ENCODE measurements at regions not wholly inside any gene's neighbourhood (a gene's known extent, or its start where the extent isn't known, plus 50 kb on each side); places are given as distances from the start of the nearest gene placed in this dataset.

GRCh38 chr2:57918126-57918525 is 128.5 kb upstream of the VRK2 start:
- no peaks in the 10 kb centered on the region for H3K36me3 ChIP-seq (ENCODE audit: control insufficient read depth in 2 of 2, insufficient read depth in 2 of 2, low read length in 2 of 2)
- H3K27me3 ChIP-seq (ENCODE audit: control insufficient read depth in 1 of 2, insufficient read depth in 2 of 2, low read length in 2 of 2) = no peaks in the 10 kb centered on the region
- H3K27ac ChIP-seq (ENCODE audit: low read length) = no peak overlapping the region

DNA sequence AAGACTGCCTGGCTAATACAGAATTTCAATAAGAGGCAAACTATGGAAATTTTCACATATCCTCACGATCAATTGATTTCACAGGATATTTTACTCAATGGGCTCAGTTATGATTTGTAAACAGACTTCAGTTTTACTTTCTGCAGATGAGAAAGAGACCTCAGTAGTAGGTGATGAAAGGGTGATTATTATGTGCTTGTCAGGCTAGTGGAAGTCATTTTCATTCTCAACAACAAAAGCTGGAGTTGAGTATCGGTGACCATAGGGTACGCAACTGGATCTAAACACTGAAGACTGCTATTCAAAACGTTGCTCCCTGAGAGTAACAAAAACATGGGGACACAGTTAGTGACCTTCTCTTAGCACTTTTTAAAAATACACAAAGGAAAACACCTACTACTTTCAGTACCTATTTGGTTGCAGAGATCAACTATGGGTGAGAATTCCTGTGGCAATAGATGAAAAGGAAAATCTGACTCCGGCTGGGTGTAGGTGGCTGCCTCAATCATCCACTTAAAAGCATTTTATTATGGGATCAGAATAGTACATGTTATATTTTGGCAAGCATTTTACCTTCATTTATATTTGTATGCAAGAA is 126.2 kb upstream of the VRK2 start:
- no peak overlapping the region for H3K4me3 ChIP-seq (ENCODE audit: low read length in 2 of 2)
- H3K27ac ChIP-seq (ENCODE audit: low read length) = no peak overlapping the region

More at GRCh38 chr2:57918126-57918525, 128.5 kb upstream of the VRK2 start:
- Histone ChIP-seq H3K4me3 (ENCODE audit: low read length in 2 of 2) (no peak overlapping the region), H3K9me3 (ENCODE audit: control insufficient read depth in 2 of 2, low read length in 2 of 2) (no peaks in the 10 kb centered on the region), H3K4me1 (ENCODE audit: control insufficient read depth, insufficient read depth, low read length) (no peaks in the 10 kb centered on the region), H3K9ac (ENCODE audit: low read length in 2 of 2) (no peak overlapping the region)

GRCh38 chr2:57934659-57935058 is 111.9 kb upstream of the VRK2 start:
- H3K36me3 ChIP-seq (ENCODE audit: control insufficient read depth in 2 of 2, insufficient read depth in 2 of 2, low read length in 2 of 2) = no peaks in the 10 kb centered on the region
- no peak overlapping the region for H3K27ac ChIP-seq (ENCODE audit: low read length)
- no peak overlapping the region for H3K4me3 ChIP-seq (ENCODE audit: low read length in 2 of 2)
- H3K9ac ChIP-seq (ENCODE audit: low read length in 2 of 2) = no peak overlapping the region
- H3K4me1 ChIP-seq (ENCODE audit: control insufficient read depth, insufficient read depth, low read length) = no peaks in the 10 kb centered on the region
- H3K27me3 ChIP-seq (ENCODE audit: control insufficient read depth in 1 of 2, insufficient read depth in 2 of 2, low read length in 2 of 2) = no peaks in the 10 kb centered on the region
- peaks cover 3 to 5% of the 10 kb centered on the region in 2 donors for H3K9me3 ChIP-seq (ENCODE audit: control insufficient read depth in 2 of 2, low read length in 2 of 2)

More for the DNA sequence above, 126.2 kb upstream of the VRK2 start:
- Histone ChIP-seq H3K4me1 (ENCODE audit: control insufficient read depth, insufficient read depth, low read length) (no peaks in the 10 kb centered on the region), H3K9ac (ENCODE audit: low read length in 2 of 2) (no peak overlapping the region), H3K9me3 (ENCODE audit: control insufficient read depth in 2 of 2, low read length in 2 of 2) (no peaks in the 10 kb centered on the region), H3K36me3 (ENCODE audit: control insufficient read depth in 2 of 2, insufficient read depth in 2 of 2, low read length in 2 of 2) (no peaks in the 10 kb centered on the region), H3K27me3 (ENCODE audit: control insufficient read depth in 1 of 2, insufficient read depth in 2 of 2, low read length in 2 of 2) (no peaks in the 10 kb centered on the region)

DNA sequence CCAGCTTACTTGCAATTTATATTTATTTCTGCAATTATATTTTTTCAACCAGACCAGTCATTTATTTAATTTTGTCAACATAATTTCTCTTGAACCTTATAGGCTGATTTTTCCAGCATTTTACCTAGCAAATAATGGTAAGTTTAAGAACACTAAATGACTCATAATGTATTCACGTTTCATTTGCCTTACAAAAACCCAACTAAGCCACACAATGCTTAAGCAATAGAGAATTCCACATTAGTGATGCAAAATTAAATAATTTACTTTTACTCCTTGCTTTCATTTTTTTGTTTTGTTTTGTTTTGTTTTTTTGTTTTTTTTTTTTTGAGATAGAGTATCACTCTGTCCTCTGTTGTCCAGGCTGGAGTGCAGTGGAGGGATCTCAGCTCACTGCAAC is 110.4 kb upstream of the VRK2 start:
- no peak overlapping the region for H3K27ac ChIP-seq (ENCODE audit: low read length)
- H3K9me3 ChIP-seq (ENCODE audit: control insufficient read depth in 2 of 2, low read length in 2 of 2) = peaks cover 3 to 5% of the 10 kb centered on the region in 2 donors
- no peaks in the 10 kb centered on the region for H3K27me3 ChIP-seq (ENCODE audit: control insufficient read depth in 1 of 2, insufficient read depth in 2 of 2, low read length in 2 of 2)
- no peak overlapping the region for H3K9ac ChIP-seq (ENCODE audit: low read length in 2 of 2)
- no peak overlapping the region for H3K4me3 ChIP-seq (ENCODE audit: low read length in 2 of 2)
- H3K4me1 ChIP-seq (ENCODE audit: control insufficient read depth, insufficient read depth, low read length) = no peaks in the 10 kb centered on the region
- H3K36me3 ChIP-seq (ENCODE audit: control insufficient read depth in 2 of 2, insufficient read depth in 2 of 2, low read length in 2 of 2) = no peaks in the 10 kb centered on the region

DNA sequence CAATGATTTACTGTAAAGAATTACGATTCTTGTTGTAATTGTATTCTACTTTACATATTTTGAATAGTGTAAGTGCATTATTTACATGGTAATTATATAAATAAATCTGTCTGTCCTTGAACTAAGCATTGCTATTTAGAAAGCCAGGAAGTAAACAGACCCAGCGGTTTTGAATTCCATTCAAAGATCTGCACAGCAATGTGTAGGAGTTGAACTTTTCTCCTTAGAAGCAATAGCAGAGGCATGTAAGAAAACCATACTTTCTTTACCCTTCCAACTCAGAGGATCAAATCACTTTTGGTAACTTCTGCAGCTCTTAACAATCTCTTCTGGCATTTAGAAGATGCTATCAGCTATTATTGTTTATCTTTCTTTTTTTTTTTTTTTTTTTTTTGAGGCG is 109.2 kb upstream of the VRK2 start:
- no peak overlapping the region for H3K4me3 ChIP-seq (ENCODE audit: low read length in 2 of 2)
- H3K4me1 ChIP-seq (ENCODE audit: control insufficient read depth, insufficient read depth, low read length) = no peaks in the 10 kb centered on the region
- no peak overlapping the region for H3K27ac ChIP-seq (ENCODE audit: low read length)
- peaks cover 3 to 5% of the 10 kb centered on the region in 2 donors for H3K9me3 ChIP-seq (ENCODE audit: control insufficient read depth in 2 of 2, low read length in 2 of 2)
- no peaks in the 10 kb centered on the region for H3K27me3 ChIP-seq (ENCODE audit: control insufficient read depth in 1 of 2, insufficient read depth in 2 of 2, low read length in 2 of 2)
- H3K36me3 ChIP-seq (ENCODE audit: control insufficient read depth in 2 of 2, insufficient read depth in 2 of 2, low read length in 2 of 2) = no peaks in the 10 kb centered on the region
- no peak overlapping the region for H3K9ac ChIP-seq (ENCODE audit: low read length in 2 of 2)

DNA sequence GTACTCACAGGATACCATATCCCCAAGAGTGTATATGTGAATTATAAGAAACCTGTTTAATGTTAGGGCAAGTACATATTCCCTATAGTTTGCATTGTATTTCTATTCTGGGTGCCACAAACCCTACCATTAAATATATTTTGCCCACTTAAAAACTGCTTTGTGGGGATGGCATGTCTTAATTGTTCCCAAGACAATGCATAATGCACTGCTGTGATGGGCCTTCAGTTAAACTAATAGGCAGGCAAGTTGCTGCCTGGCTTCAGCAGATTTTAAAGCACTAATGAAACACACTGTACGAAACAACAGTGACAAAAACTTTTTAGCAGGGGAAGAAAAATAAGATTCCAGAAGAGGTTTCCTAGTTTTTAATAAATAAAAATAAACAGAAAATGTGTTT is 104.8 kb upstream of the VRK2 start:
- no peaks in the 10 kb centered on the region for H3K4me1 ChIP-seq (ENCODE audit: control insufficient read depth, insufficient read depth, low read length)
- no peaks in the 10 kb centered on the region for H3K9me3 ChIP-seq (ENCODE audit: control insufficient read depth in 2 of 2, low read length in 2 of 2)
- no peak overlapping the region for H3K4me3 ChIP-seq (ENCODE audit: low read length in 2 of 2)
- no peak overlapping the region for H3K27ac ChIP-seq (ENCODE audit: low read length)
- H3K36me3 ChIP-seq (ENCODE audit: control insufficient read depth in 2 of 2, insufficient read depth in 2 of 2, low read length in 2 of 2) = no peaks in the 10 kb centered on the region
- H3K9ac ChIP-seq (ENCODE audit: low read length in 2 of 2) = no peak overlapping the region
- no peaks in the 10 kb centered on the region for H3K27me3 ChIP-seq (ENCODE audit: control insufficient read depth in 1 of 2, insufficient read depth in 2 of 2, low read length in 2 of 2)

DNA sequence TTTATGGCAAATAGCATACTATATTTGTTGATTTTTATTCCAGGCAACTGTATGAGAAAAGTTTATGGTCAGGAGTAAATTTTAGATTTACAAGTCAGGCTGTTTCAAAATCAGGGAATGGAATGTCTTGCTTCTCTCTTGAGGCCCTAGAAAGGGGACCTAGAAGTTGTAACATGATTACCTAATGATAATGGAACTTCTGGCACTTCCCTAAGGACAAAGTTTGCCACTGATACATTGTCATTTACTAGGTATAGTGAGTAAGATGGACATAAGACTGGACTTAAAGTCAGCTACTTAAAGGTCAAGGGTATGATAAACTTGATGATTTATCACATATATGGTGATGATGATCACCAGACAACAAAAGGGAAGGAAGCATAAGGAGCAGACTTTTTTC is 103.3 kb upstream of the VRK2 start:
- no peaks in the 10 kb centered on the region for H3K9me3 ChIP-seq (ENCODE audit: control insufficient read depth in 2 of 2, low read length in 2 of 2)
- H3K4me1 ChIP-seq (ENCODE audit: control insufficient read depth, insufficient read depth, low read length) = no peaks in the 10 kb centered on the region
- H3K4me3 ChIP-seq (ENCODE audit: low read length in 2 of 2) = no peak overlapping the region
- H3K9ac ChIP-seq (ENCODE audit: low read length in 2 of 2) = no peak overlapping the region
- H3K27ac ChIP-seq (ENCODE audit: low read length) = no peak overlapping the region
- H3K36me3 ChIP-seq (ENCODE audit: control insufficient read depth in 2 of 2, insufficient read depth in 2 of 2, low read length in 2 of 2) = no peaks in the 10 kb centered on the region
- H3K27me3 ChIP-seq (ENCODE audit: control insufficient read depth in 1 of 2, insufficient read depth in 2 of 2, low read length in 2 of 2) = no peaks in the 10 kb centered on the region

DNA sequence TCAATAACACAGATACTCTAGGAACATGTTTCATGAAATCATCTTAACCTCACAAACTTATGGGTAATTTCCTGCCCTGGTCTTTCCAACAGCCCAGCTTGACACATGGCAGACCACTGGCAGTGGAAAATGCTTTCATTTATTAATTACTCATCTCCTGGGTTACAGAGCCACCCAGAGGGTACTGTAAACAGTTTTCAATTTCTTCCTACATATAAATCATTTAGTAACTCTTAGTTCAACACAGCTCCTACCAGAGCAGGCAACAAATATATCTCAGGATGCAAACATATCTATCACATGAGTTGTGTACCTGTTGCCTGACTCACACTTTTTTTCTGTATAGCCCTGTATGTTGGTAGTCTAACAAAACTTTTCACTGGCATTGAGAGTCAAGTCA is 99.2 kb upstream of the VRK2 start:
- Histone ChIP-seq H3K9me3 (ENCODE audit: control insufficient read depth in 2 of 2, low read length in 2 of 2) (no peaks in the 10 kb centered on the region), H3K36me3 (ENCODE audit: control insufficient read depth in 2 of 2, insufficient read depth in 2 of 2, low read length in 2 of 2) (no peaks in the 10 kb centered on the region), H3K27ac (ENCODE audit: low read length) (no peak overlapping the region), H3K9ac (ENCODE audit: low read length in 2 of 2) (no peak overlapping the region), H3K27me3 (ENCODE audit: control insufficient read depth in 1 of 2, insufficient read depth in 2 of 2, low read length in 2 of 2) (no peaks in the 10 kb centered on the region), H3K4me3 (ENCODE audit: low read length in 2 of 2) (no peak overlapping the region), H3K4me1 (ENCODE audit: control insufficient read depth, insufficient read depth, low read length) (no peaks in the 10 kb centered on the region)

DNA sequence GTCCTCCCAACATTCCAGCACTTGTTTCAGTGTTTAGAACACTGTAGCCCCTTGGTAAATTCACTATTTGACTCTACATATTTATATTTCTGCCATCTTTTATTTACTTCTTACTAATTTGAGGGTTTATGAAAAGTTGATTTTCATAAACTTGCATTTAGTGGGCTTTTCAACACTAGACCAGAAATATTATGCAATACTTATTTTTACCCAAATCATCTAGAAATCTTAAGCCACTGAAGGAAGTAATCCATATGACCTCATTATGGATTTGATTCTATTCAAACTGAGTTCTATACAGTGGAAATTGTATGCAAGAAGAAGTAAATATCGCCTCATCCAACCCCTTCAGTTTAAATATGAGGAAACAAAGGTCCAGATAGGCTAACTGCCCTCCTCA is 92.6 kb upstream of the VRK2 start:
- Histone ChIP-seq H3K9ac (ENCODE audit: low read length in 2 of 2) (no peak overlapping the region), H3K4me3 (ENCODE audit: low read length in 2 of 2) (no peak overlapping the region), H3K4me1 (ENCODE audit: control insufficient read depth, insufficient read depth, low read length) (no peaks in the 10 kb centered on the region), H3K27me3 (ENCODE audit: control insufficient read depth in 1 of 2, insufficient read depth in 2 of 2, low read length in 2 of 2) (no peaks in the 10 kb centered on the region), H3K9me3 (ENCODE audit: control insufficient read depth in 2 of 2, low read length in 2 of 2) (no peaks in the 10 kb centered on the region), H3K36me3 (ENCODE audit: control insufficient read depth in 2 of 2, insufficient read depth in 2 of 2, low read length in 2 of 2) (no peaks in the 10 kb centered on the region), H3K27ac (ENCODE audit: low read length) (no peak overlapping the region)

- H3K9me3 ChIP-seq (ENCODE audit: control insufficient read depth in 2 of 2, low read length in 2 of 2) = no peaks in the 10 kb centered on the region
- H3K4me1 ChIP-seq (ENCODE audit: control insufficient read depth, insufficient read depth, low read length) = no peaks in the 10 kb centered on the region
- H3K27ac ChIP-seq (ENCODE audit: low read length) = no peak overlapping the region
- no peaks in the 10 kb centered on the region for H3K36me3 ChIP-seq (ENCODE audit: control insufficient read depth in 2 of 2, insufficient read depth in 2 of 2, low read length in 2 of 2)
- H3K27me3 ChIP-seq (ENCODE audit: control insufficient read depth in 1 of 2, insufficient read depth in 2 of 2, low read length in 2 of 2) = no peaks in the 10 kb centered on the region
- H3K9ac ChIP-seq (ENCODE audit: low read length in 2 of 2) = no peak overlapping the region
- no peak overlapping the region for H3K4me3 ChIP-seq (ENCODE audit: low read length in 2 of 2)
These were observed 89.4 kb upstream of the VRK2 start for GRCh38 chr2:57957238-57957637.

GRCh38 chr2:57959390-57959789 is 87.2 kb upstream of the VRK2 start:
- H3K27me3 ChIP-seq (ENCODE audit: control insufficient read depth in 1 of 2, insufficient read depth in 2 of 2, low read length in 2 of 2) = no peaks in the 10 kb centered on the region
- H3K9ac ChIP-seq (ENCODE audit: low read length in 2 of 2) = no peak overlapping the region
- H3K27ac ChIP-seq (ENCODE audit: low read length) = no peak overlapping the region
- H3K4me3 ChIP-seq (ENCODE audit: low read length in 2 of 2) = no peak overlapping the region
- H3K4me1 ChIP-seq (ENCODE audit: control insufficient read depth, insufficient read depth, low read length) = no peaks in the 10 kb centered on the region
- no peaks in the 10 kb centered on the region for H3K9me3 ChIP-seq (ENCODE audit: control insufficient read depth in 2 of 2, low read length in 2 of 2)
- no peaks in the 10 kb centered on the region for H3K36me3 ChIP-seq (ENCODE audit: control insufficient read depth in 2 of 2, insufficient read depth in 2 of 2, low read length in 2 of 2)

Measured in stomach smooth muscle (tissue), 2 donors.